Stimulated activated CD4-positive, alpha-beta T cell treated with anti-CD3 and anti-CD28 coated beads, TNF-alpha, amount 100 ng/mL, for 48 hours (primary cell): ENCODE measurements at regions not wholly inside any gene's neighbourhood (a gene's known extent, or its start where the extent isn't known, plus 50 kb on each side); places are given as distances from the start of the nearest gene placed in this dataset.
"Not testable (repeated sequence)": the region's sequence is repeated elsewhere in the genome, so short reads cannot be mapped to it uniquely, and the experiment has no call there.

Source experiments
- DNase-seq, 3 donors: peaks; one replicate each; pipeline ENCODE4 v3.0.0-alpha.2; 2020; ENCODE audit warnings: low read depth in 3 of 3

DNA sequence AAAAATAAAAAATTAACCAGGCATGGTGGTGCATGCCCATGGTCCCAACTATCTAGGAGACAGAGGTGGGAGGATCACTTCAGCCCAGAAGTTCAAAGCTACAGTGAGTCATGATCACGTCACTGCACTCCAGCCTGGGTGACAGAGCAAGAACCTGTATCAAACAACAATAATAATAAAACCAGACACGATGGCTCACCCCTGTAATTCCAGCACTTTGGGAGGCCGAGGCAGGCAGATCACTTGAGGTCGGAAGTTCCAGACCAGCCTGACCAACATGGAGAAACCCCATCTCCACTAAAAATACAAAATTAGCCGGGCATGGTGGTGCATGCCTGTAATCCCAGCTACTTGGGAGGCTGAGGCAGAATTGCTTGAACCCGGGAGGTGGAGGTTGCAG is 159.4 kb downstream of the SKIDA1 start:
- not testable (repeated sequence) for DNase-seq

DNA sequence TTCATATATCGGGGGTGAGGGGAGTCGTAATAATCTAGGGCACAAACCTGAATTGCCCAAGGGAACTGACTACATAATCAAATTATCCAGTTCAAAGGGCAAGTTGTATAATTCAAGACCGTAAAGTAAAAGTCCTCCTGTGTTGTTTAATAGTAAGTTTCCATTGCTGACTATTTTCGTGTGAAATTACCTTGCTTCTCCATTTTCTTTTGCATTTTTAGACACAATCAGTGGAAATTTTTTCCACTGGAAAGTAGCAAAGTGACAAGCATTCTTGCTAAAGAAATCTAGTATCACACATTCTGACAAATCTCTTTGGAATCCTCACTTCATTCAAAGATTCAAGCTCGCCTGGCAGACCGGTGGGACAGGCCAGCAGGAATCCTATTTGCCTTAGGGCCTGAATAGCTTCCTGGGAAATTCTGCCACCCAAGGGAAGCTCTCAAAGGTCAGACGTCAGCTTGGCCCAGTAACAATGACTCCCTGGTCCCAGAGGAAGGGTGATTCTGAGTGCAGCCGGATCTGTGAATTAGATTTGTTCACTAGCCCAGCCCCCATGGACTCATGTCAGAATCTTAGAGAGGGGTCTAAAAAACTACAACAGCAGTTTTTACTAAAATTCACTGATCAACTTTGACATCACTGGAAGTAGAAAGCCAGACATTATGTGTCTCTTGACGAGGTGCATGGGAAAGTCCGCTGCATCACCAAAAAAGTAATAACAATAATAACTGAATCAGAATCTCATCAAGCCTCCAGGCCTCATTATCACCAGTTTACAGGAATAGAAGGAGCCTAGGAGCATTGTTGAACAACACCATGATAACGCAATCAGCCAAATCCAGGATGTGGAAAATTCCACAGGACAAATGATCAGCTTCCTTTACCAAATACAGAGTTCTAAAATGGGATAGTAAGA is 161.0 kb downstream of the SKIDA1 start:
- DNase-seq: no peak

- DNase-seq: no peak
These were observed 161.8 kb downstream of the SKIDA1 start for GRCh38 chr10:21363731-21364104.

DNA sequence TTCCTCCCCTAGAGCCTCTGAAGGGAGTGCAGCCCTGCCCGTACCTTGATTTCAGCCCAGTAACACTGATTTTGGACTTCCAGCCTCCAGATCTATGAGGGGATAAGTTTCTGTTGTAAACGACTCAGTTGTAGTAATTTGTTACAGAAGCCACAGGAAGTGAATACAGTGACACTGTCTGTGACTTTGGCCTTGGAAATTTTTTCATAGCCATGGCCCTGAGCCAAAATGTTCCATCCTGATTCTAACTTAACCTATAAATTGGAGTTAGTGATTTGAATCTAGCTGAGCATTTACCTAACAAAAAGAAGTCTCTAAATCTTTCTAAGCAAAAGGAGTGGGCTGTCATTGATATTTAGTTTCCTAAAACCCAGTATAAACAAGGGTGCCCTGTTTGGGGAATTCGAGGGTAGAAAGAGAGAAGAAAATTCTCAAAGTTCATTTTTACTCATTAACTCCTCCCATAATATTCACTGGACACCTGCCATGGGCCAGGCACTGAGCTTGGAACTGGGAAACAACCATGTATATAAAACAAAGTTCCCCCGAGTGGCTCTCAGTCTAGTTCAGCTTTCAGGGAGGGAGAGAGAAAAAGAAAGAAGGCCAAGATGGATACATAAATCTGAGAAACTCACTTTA is 162.3 kb downstream of the SKIDA1 start:
- no peak for DNase-seq

- DNase-seq: no peak
These were observed 166.3 kb downstream of the SKIDA1 start for GRCh38 chr10:21359202-21359601.

GRCh38 chr10:21355591-21356011 is 169.9 kb downstream of the SKIDA1 start:
- no peak for DNase-seq

DNA sequence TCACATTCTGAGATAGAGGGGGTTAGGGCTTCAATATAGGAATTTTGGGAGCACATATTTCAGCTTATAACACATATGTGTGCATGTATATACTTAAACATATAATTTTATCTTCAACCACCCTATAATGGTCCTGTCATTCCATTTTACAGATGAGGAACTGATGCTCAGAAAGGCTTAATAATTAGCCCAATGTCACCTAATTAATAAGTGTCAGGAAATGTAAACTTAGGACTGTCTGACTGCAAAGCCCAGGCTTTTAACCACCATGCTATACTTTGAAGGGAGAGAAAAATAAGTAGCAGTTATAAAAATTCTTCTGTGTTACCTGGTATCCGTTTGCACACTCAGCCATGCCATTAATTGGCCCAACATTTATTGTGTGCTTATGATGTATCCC is 172.6 kb downstream of the SKIDA1 start:
- no peak for DNase-seq

- not testable (repeated sequence) for DNase-seq
These were observed 173.9 kb downstream of the SKIDA1 start for GRCh38 chr10:21351594-21351993.

- no peak for DNase-seq
These were observed 175.6 kb downstream of the SKIDA1 start for GRCh38 chr10:21349912-21350286.

DNA sequence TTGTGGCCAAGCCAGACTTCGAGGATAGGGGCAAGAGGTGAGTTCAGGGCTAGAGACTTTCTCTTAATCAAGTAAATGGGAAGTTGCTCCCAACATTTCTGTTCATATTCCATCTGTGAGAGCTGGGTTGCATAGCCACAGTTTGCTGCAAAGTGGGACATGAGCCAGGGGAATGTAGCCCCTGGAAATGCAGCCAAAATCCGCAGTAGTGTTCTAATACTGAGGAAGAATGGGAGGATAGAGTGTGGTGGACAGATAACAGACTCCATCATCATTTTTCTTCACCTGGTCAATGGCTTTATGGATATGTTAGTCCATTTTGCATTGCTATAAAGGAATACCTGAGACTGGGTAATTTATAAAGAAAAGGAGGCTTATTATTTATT is 177.7 kb downstream of the SKIDA1 start:
- DNase-seq: no peak

DNA sequence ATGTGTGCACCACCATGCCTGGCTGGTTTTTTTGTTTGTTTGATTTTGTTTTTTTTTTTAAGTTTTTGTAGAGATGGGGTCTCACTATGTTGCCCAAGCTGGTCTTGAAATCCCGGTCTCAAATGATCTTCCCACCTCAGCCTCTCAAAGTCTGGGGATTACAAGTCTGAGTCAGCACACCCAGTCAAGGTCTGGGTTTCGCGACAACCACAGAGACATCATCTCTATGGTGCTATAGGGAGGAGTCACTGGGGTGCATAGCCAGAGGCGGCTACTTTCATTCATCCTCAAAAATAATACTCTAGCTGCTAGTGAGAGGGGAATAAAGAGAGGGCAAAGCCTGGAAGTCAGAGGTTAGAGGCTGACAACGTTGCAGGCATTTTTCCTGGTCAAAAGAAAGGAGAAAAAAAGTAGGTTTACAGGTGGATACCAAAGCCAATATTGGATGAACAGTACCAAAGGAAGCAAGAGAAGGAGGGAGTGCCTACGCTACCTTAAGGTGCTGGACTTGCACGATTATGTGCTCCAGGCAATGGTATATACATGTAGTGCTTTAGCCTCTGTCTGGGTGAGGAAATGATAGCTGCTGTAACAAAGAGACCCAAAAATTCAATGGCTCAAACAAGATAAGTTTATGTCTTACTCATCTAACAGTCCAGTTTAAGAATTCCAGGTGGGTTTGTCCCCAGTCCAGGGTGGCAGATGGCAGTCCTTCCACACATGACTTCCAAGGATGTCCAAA is 178.3 kb downstream of the SKIDA1 start:
- no peak for DNase-seq

- DNase-seq: no peak
These were observed 182.4 kb downstream of the SKIDA1 start for GRCh38 chr10:21343087-21343486.

GRCh38 chr10:21342499-21342898 is 183.0 kb downstream of the SKIDA1 start:
- DNase-seq: not testable (repeated sequence)

- no peak for DNase-seq
These were observed 185.2 kb downstream of the SKIDA1 start for GRCh38 chr10:21340331-21340730.

DNA sequence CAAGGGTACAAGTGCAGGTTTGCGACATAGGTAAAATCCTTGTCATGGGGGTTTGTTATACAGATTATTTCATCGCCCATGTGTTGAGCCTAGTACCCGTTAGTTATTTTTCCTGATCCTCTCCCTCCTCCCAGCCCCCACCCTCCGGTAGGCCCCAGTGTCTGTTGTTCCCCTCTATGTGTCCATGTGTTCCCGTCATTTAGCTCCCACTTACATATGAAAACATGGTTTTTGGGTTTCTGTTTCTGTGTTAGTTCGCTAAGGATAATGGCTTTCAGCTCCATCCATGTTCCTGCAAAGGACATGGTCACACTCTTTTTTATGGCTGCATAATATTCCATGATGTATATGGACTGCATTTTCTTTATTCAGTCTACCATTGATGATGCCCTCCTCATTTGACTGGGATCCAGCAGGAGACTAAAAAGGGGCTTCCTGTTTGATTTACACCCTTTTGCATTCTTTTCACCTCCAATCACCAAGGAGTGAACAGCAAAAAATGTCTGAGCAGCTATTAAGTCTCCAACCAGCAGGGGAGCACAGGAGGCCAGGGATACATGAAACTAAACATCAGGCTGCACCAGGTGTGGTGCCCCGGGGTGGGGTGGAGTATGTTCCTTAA is 188.2 kb downstream of the SKIDA1 start:
- no peak for DNase-seq

DNA sequence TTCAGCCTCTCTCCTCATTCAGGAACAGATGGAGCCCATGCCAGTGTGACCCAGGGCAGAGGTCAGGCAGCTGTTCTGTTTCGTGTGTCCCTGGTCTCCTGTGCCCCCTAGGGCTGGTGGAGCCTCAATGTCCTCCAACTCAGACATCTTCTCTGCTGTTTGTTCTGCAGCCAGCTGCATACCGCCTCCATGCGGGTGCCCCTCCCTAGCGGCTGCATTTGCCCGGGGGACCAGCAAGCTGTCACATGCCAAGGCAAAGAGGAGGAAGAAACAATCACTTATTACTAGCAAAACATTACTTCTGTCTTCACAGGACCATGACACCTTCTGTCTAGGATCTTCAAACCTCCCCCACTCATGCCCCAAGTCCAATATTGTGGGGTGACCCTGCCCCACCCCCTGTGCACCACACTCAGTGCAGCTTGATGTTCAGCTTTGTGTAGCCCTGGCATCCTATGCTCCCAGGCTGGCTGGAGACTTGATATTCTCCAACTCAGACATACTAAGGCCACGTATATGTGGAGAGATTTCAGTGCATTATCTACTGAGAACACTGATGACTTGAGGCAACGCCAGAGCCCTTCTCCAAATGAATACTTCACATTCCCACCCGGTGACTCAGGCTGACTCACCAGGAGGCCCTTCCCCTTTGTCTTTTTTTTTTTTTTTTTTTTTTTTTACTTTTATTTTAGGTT is 188.9 kb downstream of the SKIDA1 start:
- no peak for DNase-seq

- no peak for DNase-seq
These were observed 190.4 kb downstream of the SKIDA1 start for GRCh38 chr10:21334891-21335696.

DNA sequence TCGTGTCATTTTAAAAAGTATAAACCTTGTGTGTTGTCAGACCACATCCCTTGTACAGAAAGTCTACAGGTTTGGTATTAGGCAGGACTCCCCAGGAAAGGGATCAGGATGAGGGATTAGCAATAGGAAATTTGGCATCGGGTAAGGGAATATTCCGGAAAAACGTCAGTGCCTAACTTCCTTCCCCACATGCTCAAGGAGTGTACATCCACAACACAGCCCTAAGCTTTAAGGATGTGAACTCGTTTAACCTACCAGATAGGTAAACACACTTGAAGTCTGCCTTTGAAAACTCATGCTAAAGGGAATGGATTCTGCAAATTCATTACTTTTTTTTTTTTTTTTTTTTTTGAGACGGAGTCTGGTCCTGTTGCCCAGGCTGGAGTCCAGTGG is 194.9 kb downstream of the SKIDA1 start:
- DNase-seq: no peak

DNA sequence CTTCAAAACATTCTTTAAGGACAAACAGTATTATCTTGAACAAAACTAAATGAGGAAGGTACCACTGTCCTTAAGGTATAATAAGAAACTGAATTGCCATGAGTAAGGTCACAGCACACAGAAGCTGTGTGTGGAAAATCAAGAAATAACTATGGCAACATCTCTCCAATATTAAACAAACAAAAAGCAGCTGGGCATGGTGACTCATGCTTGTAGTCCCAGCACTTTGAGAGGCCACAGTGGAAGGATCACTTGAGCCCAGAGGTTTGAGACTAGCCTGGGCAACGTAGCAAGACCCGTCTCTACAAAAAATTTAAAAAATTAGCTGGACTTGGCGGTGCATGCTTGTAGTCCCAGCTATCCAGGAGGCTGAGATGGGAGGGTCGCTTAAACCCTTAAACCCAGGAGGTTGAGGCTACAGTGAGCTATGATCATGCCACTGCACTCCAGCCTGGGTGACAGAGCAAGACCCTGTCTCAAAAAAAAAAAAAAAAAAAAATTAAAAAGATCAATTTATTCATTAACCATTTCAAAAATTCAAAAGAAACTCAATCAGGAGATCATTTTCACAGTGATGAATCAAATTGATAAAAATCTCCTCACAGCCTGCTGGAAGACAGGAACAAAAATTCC is 195.4 kb downstream of the SKIDA1 start:
- DNase-seq: no peak

GRCh38 chr10:21327289-21327993 is 198.0 kb downstream of the SKIDA1 start:
- no peak for DNase-seq
